Stimulated activated memory B cell treated with anti-CD40 and anti-IgM and Interleukin-4, amounts not matched to agents 10 μg/mL and 1 μg/mL and 100 μg/mL, for 72 hours (primary cell): ENCODE measurements at regions not wholly inside any gene's neighbourhood (a gene's known extent, or its start where the extent isn't known, plus 50 kb on each side); places are given as distances from the start of the nearest gene placed in this dataset.

Experiments used
- ATAC-seq: fragments of 150-1000 bp; cut with Tn5 transposase; 2 replicates; pipeline ENCODE4 v1.10.0; 2021
- H3K27ac Mint-ChIP-seq: one replicate; pipeline ENCODE4 v1.8.0; 2022; ENCODE audit warnings: mild to moderate bottlenecking, mixed read lengths
- H3K27me3 Mint-ChIP-seq: one replicate; pipeline ENCODE4 v1.8.0; 2022; ENCODE audit warnings: mixed read lengths
- H3K36me3 Mint-ChIP-seq: one replicate; pipeline ENCODE4 v1.8.0; 2022; ENCODE audit warnings: mixed read lengths
- H3K4me1 Mint-ChIP-seq: one replicate; pipeline ENCODE4 v1.8.0; 2022; ENCODE audit warnings: mixed read lengths
- H3K4me3 Mint-ChIP-seq: one replicate; pipeline ENCODE4 v1.8.0; 2022; ENCODE audit warnings: mild to moderate bottlenecking, moderate library complexity, mixed read lengths
- H3K9me3 Mint-ChIP-seq: one replicate; pipeline ENCODE4 v1.8.0; 2022; ENCODE audit warnings: mixed read lengths

- Mint-ChIP-seq H3K36me3 (no peaks in the 10 kb centered on the region), H3K4me1 (no peaks in the 10 kb centered on the region), H3K27ac (no peak overlapping the region), H3K4me3 (no peak overlapping the region), H3K27me3 (no peaks in the 10 kb centered on the region), H3K9me3 (peaks cover 3% of the 10 kb centered on the region)
- ATAC-seq, result no peak
Observed at GRCh38 chr12:39102474-39103209, 197.3 kb upstream of the CPNE8 start.

GRCh38 chr12:39095636-39096330 is 190.4 kb upstream of the CPNE8 start:
- peaks cover 3% of the 10 kb centered on the region for H3K9me3 Mint-ChIP-seq
- no peaks in the 10 kb centered on the region for H3K27me3 Mint-ChIP-seq
- no peak for ATAC-seq
- H3K4me3 Mint-ChIP-seq, result no peak overlapping the region
- H3K36me3 Mint-ChIP-seq, result no peaks in the 10 kb centered on the region
- no peak overlapping the region for H3K27ac Mint-ChIP-seq
- no peaks in the 10 kb centered on the region for H3K4me1 Mint-ChIP-seq

- no peaks in the 10 kb centered on the region for H3K36me3 Mint-ChIP-seq
Observed at GRCh38 chr12:39081910-39082309, 176.5 kb upstream of the CPNE8 start.

GRCh38 chr12:39077226-39077625 is 171.8 kb upstream of the CPNE8 start:
- H3K27me3 Mint-ChIP-seq, result no peaks in the 10 kb centered on the region
- H3K9me3 Mint-ChIP-seq, result peaks cover 3% of the 10 kb centered on the region
- no peak overlapping the region for H3K4me3 Mint-ChIP-seq
- no peak overlapping the region for H3K27ac Mint-ChIP-seq
- H3K36me3 Mint-ChIP-seq, result no peaks in the 10 kb centered on the region
- no peaks in the 10 kb centered on the region for H3K4me1 Mint-ChIP-seq
- no peak for ATAC-seq

More at GRCh38 chr12:39081910-39082309, 176.5 kb upstream of the CPNE8 start:
- H3K27ac Mint-ChIP-seq, result no peak overlapping the region
- H3K4me3 Mint-ChIP-seq, result no peak overlapping the region
- H3K27me3 Mint-ChIP-seq, result no peaks in the 10 kb centered on the region
- no peak for ATAC-seq
- peaks cover 3% of the 10 kb centered on the region for H3K9me3 Mint-ChIP-seq
- no peaks in the 10 kb centered on the region for H3K4me1 Mint-ChIP-seq

- no peak for ATAC-seq
- no peak overlapping the region for H3K27ac Mint-ChIP-seq
- H3K36me3 Mint-ChIP-seq, result no peaks in the 10 kb centered on the region
- H3K4me1 Mint-ChIP-seq, result no peaks in the 10 kb centered on the region
- no peak overlapping the region for H3K4me3 Mint-ChIP-seq
- no peaks in the 10 kb centered on the region for H3K27me3 Mint-ChIP-seq
- H3K9me3 Mint-ChIP-seq, result peaks cover 3% of the 10 kb centered on the region
Observed at GRCh38 chr12:39074063-39074462, 168.7 kb upstream of the CPNE8 start.

GRCh38 chr12:39072658-39073057 is 167.3 kb upstream of the CPNE8 start:
- Mint-ChIP-seq H3K4me1 (no peaks in the 10 kb centered on the region), H3K9me3 (peaks cover 3% of the 10 kb centered on the region), H3K27me3 (no peaks in the 10 kb centered on the region), H3K36me3 (no peaks in the 10 kb centered on the region), H3K27ac (no peak overlapping the region), H3K4me3 (no peak overlapping the region)
- ATAC-seq, result no peak

GRCh38 chr12:39071611-39072010 is 166.2 kb upstream of the CPNE8 start:
- H3K27me3 Mint-ChIP-seq, result no peaks in the 10 kb centered on the region
- ATAC-seq, result no peak
- H3K27ac Mint-ChIP-seq, result no peak overlapping the region
- no peaks in the 10 kb centered on the region for H3K4me1 Mint-ChIP-seq
- no peaks in the 10 kb centered on the region for H3K36me3 Mint-ChIP-seq
- H3K9me3 Mint-ChIP-seq, result peaks cover 3% of the 10 kb centered on the region
- no peak overlapping the region for H3K4me3 Mint-ChIP-seq

GRCh38 chr12:39070775-39071174 is 165.4 kb upstream of the CPNE8 start:
- Mint-ChIP-seq H3K27ac (no peak overlapping the region), H3K36me3 (no peaks in the 10 kb centered on the region), H3K4me1 (no peaks in the 10 kb centered on the region), H3K4me3 (no peak overlapping the region), H3K27me3 (no peaks in the 10 kb centered on the region), H3K9me3 (peaks cover 3% of the 10 kb centered on the region)
- no peak for ATAC-seq

GRCh38 chr12:39065455-39065854 is 160.1 kb upstream of the CPNE8 start:
- Mint-ChIP-seq H3K9me3 (peaks cover 4% of the 10 kb centered on the region), H3K36me3 (no peaks in the 10 kb centered on the region), H3K4me1 (no peaks in the 10 kb centered on the region), H3K27ac (no peak overlapping the region), H3K4me3 (no peak overlapping the region), H3K27me3 (no peaks in the 10 kb centered on the region)
- no peak for ATAC-seq

GRCh38 chr12:39064708-39065107 is 159.3 kb upstream of the CPNE8 start:
- H3K4me1 Mint-ChIP-seq, result no peaks in the 10 kb centered on the region
- H3K9me3 Mint-ChIP-seq, result peaks cover 7% of the 10 kb centered on the region
- ATAC-seq, result no peak
- no peak overlapping the region for H3K27ac Mint-ChIP-seq
- no peak overlapping the region for H3K4me3 Mint-ChIP-seq
- no peaks in the 10 kb centered on the region for H3K27me3 Mint-ChIP-seq
- H3K36me3 Mint-ChIP-seq, result no peaks in the 10 kb centered on the region

GRCh38 chr12:39062266-39062996 is 157.0 kb upstream of the CPNE8 start:
- Mint-ChIP-seq H3K9me3 (peaks cover 4% of the 10 kb centered on the region), H3K36me3 (no peaks in the 10 kb centered on the region), H3K27ac (no peak overlapping the region), H3K4me1 (no peaks in the 10 kb centered on the region), H3K27me3 (no peaks in the 10 kb centered on the region), H3K4me3 (no peak overlapping the region)
- ATAC-seq, result no peak

GRCh38 chr12:39061576-39061975 is 156.2 kb upstream of the CPNE8 start:
- Mint-ChIP-seq H3K9me3 (peaks cover 4% of the 10 kb centered on the region), H3K27me3 (no peaks in the 10 kb centered on the region), H3K36me3 (no peaks in the 10 kb centered on the region), H3K27ac (no peak overlapping the region), H3K4me3 (no peak overlapping the region), H3K4me1 (no peaks in the 10 kb centered on the region)
- no peak for ATAC-seq

GRCh38 chr12:39048395-39048794 is 143.0 kb upstream of the CPNE8 start:
- H3K4me3 Mint-ChIP-seq, result no peak overlapping the region
- no peaks in the 10 kb centered on the region for H3K9me3 Mint-ChIP-seq
- no peaks in the 10 kb centered on the region for H3K36me3 Mint-ChIP-seq
- ATAC-seq, result no peak
- no peaks in the 10 kb centered on the region for H3K4me1 Mint-ChIP-seq
- no peak overlapping the region for H3K27ac Mint-ChIP-seq
- H3K27me3 Mint-ChIP-seq, result no peaks in the 10 kb centered on the region

GRCh38 chr12:39047539-39048262 is 142.3 kb upstream of the CPNE8 start:
- no peak for ATAC-seq
- Mint-ChIP-seq H3K27ac (no peak overlapping the region), H3K27me3 (no peaks in the 10 kb centered on the region), H3K4me1 (no peaks in the 10 kb centered on the region), H3K9me3 (no peaks in the 10 kb centered on the region), H3K36me3 (no peaks in the 10 kb centered on the region), H3K4me3 (no peak overlapping the region)

- Mint-ChIP-seq H3K4me3 (no peak overlapping the region), H3K9me3 (no peaks in the 10 kb centered on the region), H3K27ac (no peak overlapping the region), H3K4me1 (no peaks in the 10 kb centered on the region), H3K27me3 (no peaks in the 10 kb centered on the region), H3K36me3 (no peaks in the 10 kb centered on the region)
- no peak for ATAC-seq
Observed at GRCh38 chr12:39044754-39045153, 139.4 kb upstream of the CPNE8 start.
